ENCODE measurements at regions not wholly inside any gene's neighbourhood (a gene's known extent, or its start where the extent isn't known, plus 50 kb on each side); places are given as distances from the start of the nearest gene placed in this dataset.
"Not testable (repeated sequence)": the region's sequence is repeated elsewhere in the genome, so short reads cannot be mapped to it uniquely, and the experiment has no call there.

DNA sequence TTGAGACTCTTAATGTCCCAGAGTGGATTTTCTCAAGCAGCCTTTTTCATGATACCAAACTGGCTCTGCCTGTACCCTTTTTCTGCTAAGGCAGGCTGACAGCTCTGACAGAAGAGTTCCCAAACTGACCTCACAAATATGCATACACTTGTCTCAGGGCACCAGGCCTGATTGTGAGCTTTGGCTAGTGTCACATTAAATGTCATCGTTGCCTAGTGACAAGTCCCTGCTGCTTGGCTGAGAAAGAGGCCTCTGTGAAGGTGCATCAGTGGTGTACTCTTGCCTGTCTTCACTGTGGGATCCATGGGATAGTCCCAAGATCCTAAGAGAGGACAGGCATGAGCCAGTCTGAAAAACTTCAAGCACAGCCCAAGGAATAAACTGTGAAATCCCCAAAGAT is 68.8 kb downstream of the RBMY1J start:
- DNase-seq: not testable (repeated sequence)

- not testable (repeated sequence) for DNase-seq
Measured at GRCh38 chrY:22477846-22478245, 74.6 kb downstream of the RBMY1J start.

DNA sequence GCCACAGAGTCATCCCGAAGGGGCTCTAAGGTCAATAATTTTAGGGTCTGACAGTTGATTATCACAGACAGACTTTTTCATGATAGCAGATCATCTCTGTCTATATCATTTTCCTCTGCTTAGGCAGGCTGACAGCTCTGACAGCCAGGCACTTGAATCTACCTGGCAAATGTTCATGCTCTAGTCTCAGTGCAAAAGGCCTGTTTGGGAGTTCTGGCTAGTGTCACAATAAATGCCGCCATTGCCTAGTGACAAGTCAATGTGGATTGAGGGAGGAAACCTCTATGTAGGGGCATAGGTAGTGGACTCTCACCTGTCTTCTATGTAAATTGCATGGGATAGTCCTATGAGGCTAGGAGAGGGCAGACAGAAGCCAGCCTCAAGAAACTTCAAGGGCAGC is 81.3 kb downstream of the RBMY1J start:
- DNase-seq: not testable (repeated sequence)

DNA sequence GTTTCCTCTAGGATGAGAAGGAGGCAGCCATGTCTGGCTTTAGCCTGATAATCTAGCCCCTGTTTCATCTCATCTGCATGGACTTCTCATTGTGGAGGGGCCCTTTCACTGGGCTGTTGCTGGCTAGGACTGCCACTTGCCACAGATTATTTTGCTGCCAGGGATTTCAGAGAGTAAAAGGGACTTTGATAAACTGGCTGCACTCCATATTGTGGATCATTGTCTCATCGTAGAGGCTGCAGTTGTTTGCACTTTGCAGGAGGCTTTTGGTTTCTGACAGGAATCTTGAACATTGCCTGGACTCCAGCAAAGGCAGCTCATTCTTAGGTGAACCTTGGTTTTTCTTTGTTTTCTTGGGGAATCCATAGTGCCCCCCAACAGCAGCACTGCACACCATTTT is 85.5 kb downstream of the RBMY1J start:
- not testable (repeated sequence) for DNase-seq

GRCh38 chrY:22499756-22500155 is 96.5 kb downstream of the RBMY1J start:
- not testable (repeated sequence) for DNase-seq

- not testable (repeated sequence) for DNase-seq
Measured at GRCh38 chrY:22513719-22514118, 110.5 kb downstream of the RBMY1J start.

GRCh38 chrY:22525841-22526240 is 122.6 kb downstream of the RBMY1J start:
- not testable (repeated sequence) for DNase-seq

DNA sequence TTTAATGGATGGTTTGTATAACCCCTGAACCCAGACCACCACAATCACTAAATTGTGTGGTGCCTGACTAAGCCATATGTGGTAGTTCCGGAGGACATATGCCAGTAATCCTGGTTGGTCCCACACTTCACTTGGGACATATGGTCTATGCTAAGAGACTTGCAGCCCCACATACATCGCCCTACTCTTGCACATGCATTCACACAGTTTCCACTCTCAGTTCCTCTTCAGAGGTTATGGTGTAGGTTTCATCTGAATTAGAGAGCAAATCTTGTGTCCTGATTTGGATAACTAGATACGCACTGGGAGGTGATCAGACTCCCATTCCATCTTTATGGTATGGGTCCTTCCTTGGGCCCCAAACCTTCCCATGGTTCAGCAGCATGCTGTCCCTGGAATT is 169.8 kb downstream of the RBMY1J start:
- DNase-seq: not testable (repeated sequence)

DNA sequence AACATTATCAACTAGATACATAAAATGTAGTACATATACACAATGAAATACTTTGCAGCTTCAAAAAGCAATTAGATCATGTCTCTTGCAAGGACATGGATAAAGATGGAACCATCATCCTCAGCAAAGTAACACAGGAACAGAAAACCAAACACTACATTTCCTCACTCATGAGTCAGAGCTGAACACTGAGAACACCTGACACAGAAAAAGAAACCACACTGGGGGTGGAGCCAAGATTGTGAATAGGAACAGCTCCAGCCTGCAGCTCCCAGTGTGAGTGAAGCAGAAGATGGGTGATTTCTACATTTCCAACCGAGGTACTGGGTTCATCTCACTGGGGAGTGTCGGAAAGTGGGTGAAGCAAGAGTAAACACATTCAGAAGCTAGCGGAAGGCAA is 195.6 kb downstream of the RBMY1J start:
- not testable (repeated sequence) for DNase-seq

- DNase-seq: not testable (repeated sequence)
Measured at GRCh38 chrY:22605036-22605435, 201.8 kb downstream of the RBMY1J start.

GRCh38 chrY:22605658-22606057 is 202.4 kb downstream of the RBMY1J start:
- not testable (repeated sequence) for DNase-seq

DNA sequence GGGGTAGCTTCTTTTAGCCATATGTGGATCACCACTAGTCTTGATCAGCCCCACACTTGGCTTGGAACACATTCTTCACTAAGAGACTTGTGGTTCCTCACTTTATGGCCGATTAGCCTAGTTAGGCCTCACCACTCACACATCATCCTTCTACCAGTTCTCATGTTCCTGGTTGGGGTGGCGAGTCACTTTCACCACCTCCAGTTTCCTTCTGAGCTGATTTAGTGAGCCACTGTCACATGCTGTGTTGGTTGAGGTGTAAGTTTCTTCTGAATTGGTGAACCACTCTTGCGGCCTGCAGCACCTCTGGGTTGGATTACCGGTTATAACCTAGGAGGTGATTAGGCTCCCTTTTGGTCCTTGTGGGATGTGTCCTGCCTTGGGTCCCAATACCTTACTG is 203.7 kb downstream of the RBMY1J start:
- not testable (repeated sequence) for DNase-seq

- peak; percentile 0 for DNase-seq
Measured at GRCh38 chrY:22612772-22613171, 209.6 kb downstream of the RBMY1J start.

All from CD4-positive, alpha-beta T cell treated with Interleukin-4 for 4 hours (primary cell).